HL-60 (cell line): ENCODE measurements at regions not wholly inside any gene's neighbourhood (a gene's known extent, or its start where the extent isn't known, plus 50 kb on each side); places are given as distances from the start of the nearest gene placed in this dataset.

Experiments
- DNase-seq, 2 experiments: peaks; one replicate each; pipeline ENCODE4 v3.0.0-alpha.2; 2010 to 2020; ENCODE audit warnings: low read depth in 1 of 2, low spot score in 1 of 2
- H3K27ac ChIP-seq: fragments of 250-450 bp; sonication (Bioruptor Pico); replicated peaks from 2 replicates; pipeline ENCODE4 v1.5.1; 2020; ENCODE audit warnings: mild to moderate bottlenecking, moderate library complexity
- H3K27me3 ChIP-seq: fragments of 250-450 bp; sonication (Bioruptor Pico); 2 replicates; pipeline ENCODE4 v1.5.1; 2021; ENCODE audit warnings: mild to moderate bottlenecking, moderate library complexity; ENCODE audit not compliant: insufficient read depth, poor library complexity, severe bottlenecking
- H3K4me3 ChIP-seq: replicated peaks from 2 replicates; pipeline ENCODE4 v1.5.1; 2011; ENCODE audit warnings: mild to moderate bottlenecking, control low read depth, low read length; ENCODE audit not compliant: insufficient read depth
- GABPA ChIP-seq: IDR thresholded peaks from 2 replicates; pipeline ENCODE4 v1.6.1; 2012; ENCODE audit warnings: low read depth
- POLR2AphosphoS5 ChIP-seq: IDR thresholded peaks from 2 replicates; pipeline ENCODE4 v1.6.1; 2012; ENCODE audit warnings: low read depth
- SPI1 ChIP-seq: IDR thresholded peaks from 2 replicates; pipeline ENCODE4 v1.6.1; 2012; ENCODE audit warnings: low read depth, mild to moderate bottlenecking, borderline replicate concordance
- TF ChIP-seq, protein P1 (sequence below): IDR thresholded peaks from one replicate; pipeline ENCODE4 v1.5.1; 2011; ENCODE audit warnings: low read length, control low read depth, inconsistent platforms; ENCODE audit not compliant: insufficient read depth
- TF ChIP-seq, protein P2 (sequence below): IDR thresholded peaks from 2 replicates; pipeline ENCODE4 v1.6.1; 2012; ENCODE audit warnings: low read depth; ENCODE audit not compliant: insufficient replicate concordance

DNA sequence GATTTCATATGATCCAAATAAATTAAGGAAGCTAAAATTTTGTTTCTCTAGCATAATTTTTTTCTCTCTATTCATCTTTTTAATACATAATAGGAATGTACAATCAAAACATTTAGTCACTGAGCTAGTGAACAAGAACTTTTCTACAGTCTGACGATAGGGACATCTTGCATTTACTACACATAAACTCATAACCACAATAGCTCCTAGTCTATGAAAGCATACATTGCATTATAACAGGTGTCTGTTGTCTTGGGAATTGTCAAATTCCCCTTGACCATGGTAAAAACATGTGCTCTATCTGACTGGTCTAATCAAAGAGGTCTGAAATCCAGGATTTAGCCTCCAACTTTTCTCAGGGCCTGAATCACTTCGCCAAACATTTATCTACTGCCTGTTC lies 144.8 kb downstream of the FAM124B start:
- no peak overlapping the region for H3K27ac ChIP-seq
- DNase-seq: no peak
- H3K4me3 ChIP-seq: no peak overlapping the region
- peaks cover 3% of the 10 kb centered on the region for H3K27me3 ChIP-seq
- TF ChIP-seq POLR2AphosphoS5: no peak
- no peak for TF ChIP-seq GABPA
- TF ChIP-seq, protein P1, sequence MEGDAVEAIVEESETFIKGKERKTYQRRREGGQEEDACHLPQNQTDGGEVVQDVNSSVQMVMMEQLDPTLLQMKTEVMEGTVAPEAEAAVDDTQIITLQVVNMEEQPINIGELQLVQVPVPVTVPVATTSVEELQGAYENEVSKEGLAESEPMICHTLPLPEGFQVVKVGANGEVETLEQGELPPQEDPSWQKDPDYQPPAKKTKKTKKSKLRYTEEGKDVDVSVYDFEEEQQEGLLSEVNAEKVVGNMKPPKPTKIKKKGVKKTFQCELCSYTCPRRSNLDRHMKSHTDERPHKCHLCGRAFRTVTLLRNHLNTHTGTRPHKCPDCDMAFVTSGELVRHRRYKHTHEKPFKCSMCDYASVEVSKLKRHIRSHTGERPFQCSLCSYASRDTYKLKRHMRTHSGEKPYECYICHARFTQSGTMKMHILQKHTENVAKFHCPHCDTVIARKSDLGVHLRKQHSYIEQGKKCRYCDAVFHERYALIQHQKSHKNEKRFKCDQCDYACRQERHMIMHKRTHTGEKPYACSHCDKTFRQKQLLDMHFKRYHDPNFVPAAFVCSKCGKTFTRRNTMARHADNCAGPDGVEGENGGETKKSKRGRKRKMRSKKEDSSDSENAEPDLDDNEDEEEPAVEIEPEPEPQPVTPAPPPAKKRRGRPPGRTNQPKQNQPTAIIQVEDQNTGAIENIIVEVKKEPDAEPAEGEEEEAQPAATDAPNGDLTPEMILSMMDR: no peak
- TF ChIP-seq, protein P2, sequence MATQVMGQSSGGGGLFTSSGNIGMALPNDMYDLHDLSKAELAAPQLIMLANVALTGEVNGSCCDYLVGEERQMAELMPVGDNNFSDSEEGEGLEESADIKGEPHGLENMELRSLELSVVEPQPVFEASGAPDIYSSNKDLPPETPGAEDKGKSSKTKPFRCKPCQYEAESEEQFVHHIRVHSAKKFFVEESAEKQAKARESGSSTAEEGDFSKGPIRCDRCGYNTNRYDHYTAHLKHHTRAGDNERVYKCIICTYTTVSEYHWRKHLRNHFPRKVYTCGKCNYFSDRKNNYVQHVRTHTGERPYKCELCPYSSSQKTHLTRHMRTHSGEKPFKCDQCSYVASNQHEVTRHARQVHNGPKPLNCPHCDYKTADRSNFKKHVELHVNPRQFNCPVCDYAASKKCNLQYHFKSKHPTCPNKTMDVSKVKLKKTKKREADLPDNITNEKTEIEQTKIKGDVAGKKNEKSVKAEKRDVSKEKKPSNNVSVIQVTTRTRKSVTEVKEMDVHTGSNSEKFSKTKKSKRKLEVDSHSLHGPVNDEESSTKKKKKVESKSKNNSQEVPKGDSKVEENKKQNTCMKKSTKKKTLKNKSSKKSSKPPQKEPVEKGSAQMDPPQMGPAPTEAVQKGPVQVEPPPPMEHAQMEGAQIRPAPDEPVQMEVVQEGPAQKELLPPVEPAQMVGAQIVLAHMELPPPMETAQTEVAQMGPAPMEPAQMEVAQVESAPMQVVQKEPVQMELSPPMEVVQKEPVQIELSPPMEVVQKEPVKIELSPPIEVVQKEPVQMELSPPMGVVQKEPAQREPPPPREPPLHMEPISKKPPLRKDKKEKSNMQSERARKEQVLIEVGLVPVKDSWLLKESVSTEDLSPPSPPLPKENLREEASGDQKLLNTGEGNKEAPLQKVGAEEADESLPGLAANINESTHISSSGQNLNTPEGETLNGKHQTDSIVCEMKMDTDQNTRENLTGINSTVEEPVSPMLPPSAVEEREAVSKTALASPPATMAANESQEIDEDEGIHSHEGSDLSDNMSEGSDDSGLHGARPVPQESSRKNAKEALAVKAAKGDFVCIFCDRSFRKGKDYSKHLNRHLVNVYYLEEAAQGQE: no peak

DNA sequence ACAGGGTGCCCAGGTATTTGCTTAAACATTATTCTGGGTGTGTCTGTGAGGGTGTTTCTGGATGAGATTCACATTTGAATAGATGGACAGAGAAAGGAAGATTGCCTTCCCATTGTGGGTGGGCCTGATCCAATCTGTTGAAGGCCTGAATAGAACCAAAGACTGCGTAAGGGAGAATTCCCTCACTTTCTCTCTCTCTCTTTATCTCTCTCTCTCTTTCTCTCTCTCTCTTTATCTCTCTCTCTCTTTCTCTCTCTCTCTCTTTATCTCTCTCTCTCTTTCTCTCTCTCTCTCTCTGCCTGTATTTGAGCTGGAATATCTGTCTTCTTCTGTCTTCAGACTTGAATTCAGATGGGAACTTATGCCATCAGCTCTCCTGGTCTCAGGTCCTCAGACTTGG lies 148.4 kb downstream of the FAM124B start:
- DNase-seq: no peak
- H3K4me3 ChIP-seq: no peak overlapping the region
- no peaks in the 10 kb centered on the region for H3K27me3 ChIP-seq
- TF ChIP-seq, protein P1: no peak
- TF ChIP-seq SPI1 (no peak), GABPA (no peak), POLR2AphosphoS5 (no peak)
- TF ChIP-seq, protein P2: no peak
- H3K27ac ChIP-seq: no peak overlapping the region

DNA sequence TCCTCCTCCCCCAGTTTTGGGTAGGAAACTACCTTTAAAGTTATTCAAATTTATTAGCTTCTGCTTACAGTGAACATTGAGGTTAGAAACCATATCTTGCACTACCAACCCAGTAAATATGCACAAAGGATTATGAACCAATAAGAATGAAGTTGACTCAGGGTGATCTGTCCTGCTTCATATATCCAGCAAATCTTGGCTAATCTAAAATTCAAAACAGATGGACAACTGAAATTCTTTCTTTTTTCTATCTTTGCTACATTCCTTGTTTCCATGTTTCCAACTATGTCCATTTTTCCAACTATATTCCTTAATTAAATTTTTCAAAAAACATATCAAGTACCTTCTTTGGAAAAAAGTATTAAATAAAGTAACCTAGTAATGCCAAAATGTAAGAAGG lies 149.3 kb downstream of the FAM124B start:
- no peak for DNase-seq
- no peaks in the 10 kb centered on the region for H3K27me3 ChIP-seq
- TF ChIP-seq, protein P2: no peak
- TF ChIP-seq, protein P1: no peak
- TF ChIP-seq SPI1 (no peak), POLR2AphosphoS5 (no peak), GABPA (no peak)
- no peak overlapping the region for H3K4me3 ChIP-seq
- H3K27ac ChIP-seq: no peak overlapping the region
